ENCODE measurements at regions not wholly inside any gene's neighbourhood (a gene's known extent, or its start where the extent isn't known, plus 50 kb on each side); places are given as distances from the start of the nearest gene placed in this dataset.
A peak's percentile ranks its signal among the peaks of the same experiment; 100 is the strongest.

GRCh38 chr4:155548173-155548572 lies 118.5 kb upstream of the GUCY1A1 start:
- no peak for DNase-seq

GRCh38 chr4:155546451-155546850 lies 120.2 kb upstream of the GUCY1A1 start:
- DNase-seq, result no peak

DNA sequence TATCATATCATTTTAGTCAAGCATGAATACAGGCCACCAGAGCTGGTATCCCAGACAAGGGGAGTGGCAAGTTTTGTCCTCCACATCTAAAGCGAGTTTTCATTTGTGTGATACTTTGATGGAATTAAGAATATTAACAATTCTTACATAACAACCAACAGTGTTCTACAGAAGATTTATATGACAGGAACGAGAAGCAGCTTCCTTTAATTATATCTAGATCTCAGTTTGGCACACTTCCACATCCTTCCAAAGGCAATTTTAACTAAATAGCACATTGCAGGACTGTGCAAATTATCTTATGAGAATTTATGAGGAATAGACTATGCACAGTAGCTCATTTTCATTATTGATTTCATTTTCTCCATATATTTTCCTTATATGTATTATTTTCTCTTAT lies 121.2 kb upstream of the GUCY1A1 start:
- no peak for DNase-seq

GRCh38 chr4:155544547-155544946 lies 122.1 kb upstream of the GUCY1A1 start:
- no peak for DNase-seq

GRCh38 chr4:155543126-155543765 lies 123.4 kb upstream of the GUCY1A1 start:
- DNase-seq, result no peak

GRCh38 chr4:155542415-155542814 lies 124.2 kb upstream of the GUCY1A1 start:
- DNase-seq, result no peak

GRCh38 chr4:155541716-155542115 lies 124.9 kb upstream of the GUCY1A1 start:
- DNase-seq, result no peak

GRCh38 chr4:155540698-155541097 lies 126.0 kb upstream of the GUCY1A1 start:
- no peak for DNase-seq

- no peak for DNase-seq
Measured at GRCh38 chr4:155539746-155540145, 126.9 kb upstream of the GUCY1A1 start.

GRCh38 chr4:155535802-155536454 lies 130.7 kb upstream of the GUCY1A1 start:
- DNase-seq, result no peak

- no peak for DNase-seq
Measured at GRCh38 chr4:155532373-155533085, 134.1 kb upstream of the GUCY1A1 start.

GRCh38 chr4:155530857-155531256 lies 135.8 kb upstream of the GUCY1A1 start:
- no peak for DNase-seq

- peak; percentile 79 for DNase-seq
Measured at GRCh38 chr4:155530290-155530689, 136.4 kb upstream of the GUCY1A1 start.

DNA sequence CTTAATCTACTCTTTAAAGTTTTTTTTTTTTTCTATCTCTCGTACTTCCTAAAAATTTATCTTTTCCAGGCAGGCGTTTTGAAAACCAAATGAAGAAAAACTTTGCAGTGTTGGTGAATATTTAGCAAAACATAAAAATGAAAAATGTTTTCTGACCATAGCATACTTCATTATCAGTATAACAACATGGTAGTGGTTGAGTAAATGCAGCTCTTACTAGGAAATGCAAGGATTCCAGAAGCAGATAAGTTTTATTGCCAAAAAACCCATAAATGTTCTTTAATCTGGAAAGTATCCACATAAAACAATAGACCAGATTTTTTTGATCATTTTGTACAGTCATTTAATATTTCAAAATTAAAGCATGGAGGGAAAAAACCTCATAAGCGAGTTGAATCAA lies 136.9 kb upstream of the GUCY1A1 start:
- no peak for DNase-seq

- no peak for DNase-seq
Measured at GRCh38 chr4:155529272-155529671, 137.4 kb upstream of the GUCY1A1 start.

DNA sequence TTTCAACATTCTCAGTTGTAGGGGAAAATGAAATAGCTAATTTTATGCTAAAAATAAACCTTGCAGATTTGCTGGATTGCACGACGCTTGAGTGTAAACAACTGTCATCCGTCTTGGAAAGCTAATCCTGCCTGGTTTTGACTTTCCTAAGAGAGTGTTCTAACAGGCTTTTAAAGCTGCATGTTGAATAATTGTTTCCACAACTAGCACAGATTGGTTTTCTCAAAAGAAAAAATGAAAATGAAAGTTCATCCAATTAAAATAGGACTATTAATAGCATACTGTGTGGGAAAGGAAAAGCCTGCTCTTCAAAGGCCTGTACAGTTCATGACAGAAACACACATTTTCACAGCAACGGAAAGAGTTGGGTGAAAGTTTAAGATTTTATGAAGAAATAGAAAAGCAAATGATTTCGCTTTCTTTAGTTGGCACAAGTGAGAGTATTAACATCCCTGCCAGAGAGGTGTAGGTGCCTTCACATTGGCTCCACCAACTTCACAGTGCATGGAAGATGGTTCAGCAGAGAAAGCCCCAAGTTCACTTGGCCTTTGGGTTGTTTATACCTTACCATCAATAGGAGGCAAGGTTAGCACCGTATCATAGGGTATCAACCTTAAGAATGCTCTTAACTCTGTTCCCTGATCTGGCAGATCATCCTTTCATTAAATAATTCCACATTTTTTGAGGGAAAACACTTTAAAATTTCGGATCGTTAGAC lies 140.0 kb upstream of the GUCY1A1 start:
- DNase-seq, result no peak

DNA sequence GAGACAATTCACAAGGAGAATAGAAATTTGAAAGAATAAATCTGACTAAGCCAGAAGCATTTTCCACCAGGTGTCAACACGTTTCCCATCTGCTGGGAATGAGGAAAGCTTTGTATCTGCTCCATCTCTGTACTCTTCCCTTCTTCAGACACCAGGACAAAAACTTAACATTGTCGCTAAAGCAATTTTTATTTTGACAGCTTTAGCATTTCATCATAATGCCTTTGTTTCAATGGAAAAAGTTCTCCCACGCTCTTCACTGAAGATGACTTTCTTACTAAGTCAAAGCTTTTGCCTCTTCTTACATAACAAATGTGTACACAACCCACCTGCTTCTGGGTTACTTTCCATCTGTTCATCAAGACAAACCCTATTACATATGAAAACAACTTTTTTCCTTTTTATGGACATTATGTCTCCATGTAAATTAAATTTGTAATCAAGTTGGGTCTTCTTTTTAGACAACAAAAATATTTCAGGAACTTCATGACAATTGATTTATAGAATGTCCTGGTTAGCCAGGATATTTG lies 141.7 kb upstream of the GUCY1A1 start:
- no peak for DNase-seq

DNA sequence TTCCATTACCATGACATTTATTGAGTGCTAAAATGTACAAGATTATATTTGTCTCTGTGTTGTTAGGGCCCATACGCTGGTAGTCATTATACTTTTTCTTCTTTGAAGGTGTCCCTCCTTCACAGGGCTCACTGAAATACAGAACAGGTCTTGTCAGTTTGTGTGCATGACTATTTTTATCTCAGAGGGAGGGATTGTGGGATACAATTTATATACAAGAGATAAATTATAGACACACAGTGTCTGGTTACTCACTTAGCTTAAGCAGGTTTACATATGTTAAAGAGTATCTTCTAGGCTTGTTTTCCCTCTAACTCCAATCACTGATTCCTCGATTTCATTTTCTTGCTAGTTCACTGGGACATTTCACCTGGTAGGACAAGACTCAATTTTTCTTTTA lies 143.3 kb upstream of the GUCY1A1 start:
- no peak for DNase-seq

- DNase-seq, result no peak
Measured at GRCh38 chr4:155522201-155522600, 144.4 kb upstream of the GUCY1A1 start.

GRCh38 chr4:155521382-155521781 lies 144.6 kb upstream of the MAP9 start:
- DNase-seq, result no peak

GRCh38 chr4:155515444-155516075 lies 138.8 kb upstream of the MAP9 start:
- DNase-seq, result no peak

DNA sequence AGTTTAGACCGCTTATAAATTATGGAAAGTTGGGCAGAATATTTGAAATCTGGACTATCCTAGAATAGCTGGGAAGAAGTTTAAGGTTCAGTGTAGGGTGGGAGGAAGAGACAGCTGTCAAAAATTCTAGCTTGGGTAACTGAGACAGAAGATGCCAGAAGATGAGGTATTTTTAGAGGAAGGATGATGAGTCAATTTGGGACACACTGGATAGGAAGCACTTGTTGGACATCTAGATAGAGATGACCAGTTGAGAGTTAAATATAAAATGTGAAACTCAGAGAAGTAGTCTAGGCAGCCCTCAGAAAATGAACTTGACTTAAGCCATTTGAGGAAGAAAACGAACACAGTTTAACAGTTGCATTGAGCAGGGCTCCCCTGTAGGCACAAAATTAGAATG lies 137.9 kb upstream of the MAP9 start:
- no peak for DNase-seq

DNA sequence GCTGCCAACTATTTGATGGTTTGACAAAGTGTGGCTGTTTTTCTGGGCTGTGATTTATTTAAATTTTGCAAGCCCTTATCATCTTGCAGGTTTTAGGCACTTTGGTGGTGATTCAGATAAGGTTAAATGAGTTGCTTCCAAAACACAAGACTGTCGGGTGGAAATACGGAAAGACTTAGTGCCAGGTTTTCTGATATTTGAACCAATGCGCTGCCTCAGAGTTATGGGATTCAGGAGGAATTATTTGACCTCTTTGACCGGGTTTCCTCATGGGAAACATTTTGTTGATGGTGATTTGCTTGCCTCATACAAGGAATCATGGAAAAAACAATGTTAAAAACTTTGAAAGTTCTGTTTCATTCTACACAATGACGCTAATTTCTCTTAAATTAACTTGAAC lies 136.1 kb upstream of the MAP9 start:
- DNase-seq, result no peak

Data from DMS153 (cell line).